NCI-H2081 (cell line): ENCODE measurements at regions not wholly inside any gene's neighbourhood (a gene's known extent, or its start where the extent isn't known, plus 50 kb on each side); places are given as distances from the start of the nearest gene placed in this dataset.
A peak's percentile ranks its signal among the peaks of the same experiment; 100 is the strongest.
"Not testable (repeated sequence)": the region's sequence is repeated elsewhere in the genome, so short reads cannot be mapped to it uniquely, and the experiment has no call there.

Experiments used
- DNase-seq, 2 experiments: peaks; one replicate each; lab custom pipeline; 2025; lab: John Stamatoyannopoulos, UW

DNA sequence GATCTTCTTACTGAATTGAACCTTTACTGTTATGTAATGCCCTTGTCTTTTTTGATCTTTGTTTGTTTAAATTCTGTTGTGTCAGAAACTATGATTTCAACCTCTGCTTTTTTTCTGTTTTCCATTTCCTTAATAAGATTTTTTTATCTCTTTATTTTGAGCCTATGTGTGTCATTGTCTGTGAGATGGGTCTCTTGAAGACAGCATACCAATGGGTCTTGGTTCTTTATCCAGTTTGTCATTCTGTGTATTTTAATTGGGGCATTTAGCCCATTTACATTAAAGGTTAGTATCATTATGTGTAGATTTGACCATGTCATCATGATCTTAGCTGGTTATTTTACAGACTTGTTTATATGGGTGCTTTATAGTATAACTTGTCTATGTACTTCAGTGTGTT is 1803.3 kb downstream of the SLITRK5 start:
- DNase-seq: no peak

DNA sequence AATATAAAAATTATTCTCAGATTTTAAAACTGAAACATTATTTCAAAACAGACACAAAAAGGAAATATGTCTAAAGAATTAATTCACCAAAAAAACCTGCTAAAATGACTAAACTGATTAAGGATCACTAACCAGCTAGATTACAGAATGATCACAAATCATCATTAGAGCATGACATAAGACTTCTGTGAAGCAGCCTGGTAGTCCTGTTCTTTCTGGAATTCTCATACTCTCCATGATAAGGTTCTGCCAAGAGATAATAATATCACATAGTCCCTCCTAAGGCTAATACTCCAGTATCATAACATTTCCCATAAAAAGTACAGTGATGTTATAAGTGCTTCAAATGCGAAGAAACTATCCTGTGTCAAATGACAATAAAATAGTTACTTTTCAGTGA is 1814.9 kb downstream of the SLITRK5 start:
- no peak for DNase-seq

DNA sequence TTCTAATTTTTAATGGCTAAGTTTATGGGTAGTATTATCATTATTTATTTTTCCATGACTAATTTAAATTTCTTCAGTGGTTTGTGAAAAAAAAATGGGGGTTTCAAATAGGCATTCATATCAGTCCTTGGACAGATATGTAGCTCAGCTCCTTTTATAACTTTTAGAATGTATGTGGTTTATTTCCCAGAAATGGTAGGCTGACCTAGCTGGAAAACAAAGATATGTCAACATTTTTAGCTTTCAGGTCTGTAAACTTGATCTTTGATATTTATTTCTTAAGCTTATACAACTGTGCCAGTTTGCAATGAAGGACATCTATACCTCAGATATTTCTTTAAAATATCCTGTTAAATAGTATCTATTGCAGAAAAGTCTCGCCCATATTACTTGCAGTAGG is 1815.5 kb downstream of the SLITRK5 start:
- DNase-seq: no peak

DNA sequence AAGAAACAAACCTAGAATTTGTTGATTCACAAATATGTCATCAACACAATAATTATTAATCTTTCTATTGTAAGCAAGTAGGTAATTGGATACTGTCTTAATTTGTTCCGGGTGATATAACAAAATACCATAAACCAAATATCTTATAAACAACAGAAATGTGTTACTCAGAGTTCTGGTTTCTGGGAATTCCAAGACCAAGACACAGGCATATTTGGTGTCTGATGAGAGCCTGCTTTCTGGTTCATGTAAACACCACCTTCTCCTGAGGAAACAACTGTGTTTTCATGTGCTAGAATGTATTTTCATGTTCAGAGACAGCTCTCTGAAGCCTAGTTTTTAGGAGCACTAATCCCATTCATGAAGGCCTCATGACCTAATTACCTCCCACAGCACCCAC is 1819.5 kb downstream of the SLITRK5 start:
- no peak for DNase-seq

DNA sequence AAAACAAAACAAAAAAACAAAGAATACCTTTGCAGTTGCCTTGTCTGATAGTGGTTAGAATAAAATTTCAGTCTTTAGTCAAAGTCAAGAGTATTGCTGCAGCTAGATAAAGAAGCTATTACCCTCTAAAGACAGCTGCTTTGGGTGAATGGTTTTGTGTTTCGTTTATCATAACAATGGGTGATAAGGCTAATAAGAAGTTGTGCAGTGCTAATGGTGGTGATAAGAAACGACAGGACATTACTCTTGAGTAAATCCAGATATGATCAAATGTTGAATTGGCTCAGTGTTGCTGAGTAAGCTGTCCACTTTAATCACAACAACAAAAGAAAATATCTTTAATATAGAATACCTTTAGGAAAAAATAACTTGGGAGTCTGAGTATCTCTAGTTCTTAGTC is 1825.3 kb downstream of the SLITRK5 start:
- no peak for DNase-seq

DNA sequence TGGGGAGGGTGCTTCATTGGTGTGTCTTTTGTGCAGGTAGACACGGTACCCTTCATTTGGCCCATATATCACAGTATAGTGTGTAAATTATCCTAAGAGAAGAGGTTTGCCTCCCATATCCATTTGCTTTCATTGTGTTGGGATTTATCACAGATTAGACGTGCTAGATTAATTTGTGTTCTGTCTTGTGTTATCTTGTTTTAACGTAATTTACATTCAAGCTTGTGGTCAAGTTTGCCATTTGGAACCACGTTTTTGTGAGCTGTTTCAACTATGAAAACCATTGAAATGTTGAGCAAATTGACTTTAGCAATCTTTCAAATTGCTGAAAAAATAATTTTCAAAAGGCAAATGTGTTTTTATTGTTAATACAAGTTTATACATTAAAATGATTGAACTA is 1826.5 kb downstream of the SLITRK5 start:
- DNase-seq: no peak

DNA sequence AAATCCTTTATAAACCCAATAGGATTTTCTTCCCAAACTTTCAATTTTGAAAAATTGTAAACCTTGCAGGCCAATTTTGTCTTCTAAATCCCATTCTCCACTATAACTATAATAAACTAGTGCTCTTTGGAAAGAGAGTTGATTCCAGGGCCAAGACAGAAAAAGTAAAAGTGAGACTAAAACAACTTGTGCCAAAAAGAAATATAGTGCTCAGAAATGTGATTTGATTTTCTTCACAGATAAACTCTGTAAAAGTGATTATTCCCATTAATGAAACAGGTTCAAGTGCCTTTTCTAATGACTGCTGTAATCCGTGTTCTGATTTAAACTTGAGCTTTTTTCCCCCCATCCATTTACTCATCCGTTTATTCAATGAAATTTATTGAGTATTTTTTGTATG is 1831.1 kb downstream of the SLITRK5 start:
- no peak for DNase-seq

DNA sequence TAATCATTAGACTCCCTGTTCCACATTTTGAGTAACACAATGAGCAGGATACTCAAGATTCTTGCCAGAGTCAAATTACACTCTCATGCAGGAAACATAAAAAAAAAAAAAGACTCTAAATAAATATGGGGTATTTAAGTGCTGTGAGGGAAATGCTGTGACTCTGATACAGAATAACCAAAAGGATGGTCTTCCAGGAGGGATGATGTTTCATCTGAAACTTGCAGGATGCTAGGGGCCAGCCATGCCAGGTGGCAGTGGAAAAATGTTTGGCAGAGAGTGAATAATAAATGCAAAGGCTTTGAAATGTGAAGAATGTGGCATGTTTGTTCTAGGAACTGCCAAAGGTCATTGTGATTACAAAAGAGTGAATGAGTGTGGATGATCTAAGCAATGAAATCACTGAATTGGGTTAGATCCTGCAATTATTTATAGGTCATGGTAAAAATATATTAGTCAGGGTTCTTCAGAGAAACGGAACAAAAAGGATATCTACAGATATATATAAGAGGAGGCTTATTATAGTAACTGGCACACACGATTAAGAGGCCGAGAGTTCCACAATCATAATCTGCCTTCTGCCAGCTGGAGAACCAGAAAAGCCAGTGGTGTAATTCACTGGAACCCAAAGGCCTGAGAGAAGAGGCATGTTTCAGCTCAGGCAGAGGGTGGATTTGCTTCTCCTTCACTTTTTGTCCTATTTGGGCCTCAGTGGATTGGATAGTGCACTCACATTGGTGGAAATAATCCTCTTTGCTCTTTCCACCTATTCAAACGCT is 1832.8 kb upstream of the MIR17HG start:
- DNase-seq: peak in 1 of 2 experiments; percentile 38

DNA sequence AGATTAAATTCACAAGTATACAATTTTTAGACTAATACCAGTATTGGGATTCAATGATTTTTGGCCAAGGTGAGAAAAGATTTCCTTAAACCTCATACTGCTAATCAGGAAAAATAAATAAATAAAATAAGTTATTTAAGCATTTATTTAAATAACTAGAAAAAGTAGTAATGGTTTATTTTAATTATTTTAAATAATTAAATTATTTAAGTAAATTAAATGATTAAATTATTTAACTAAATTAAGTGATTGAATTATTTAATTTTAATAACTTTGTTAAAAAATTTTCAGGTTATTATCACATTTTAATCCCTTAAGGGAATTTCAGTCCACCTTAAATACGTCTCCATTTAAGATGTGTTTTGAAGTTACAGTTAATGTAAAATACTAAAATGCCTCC is 1831.5 kb upstream of the MIR17HG start:
- no peak for DNase-seq

DNA sequence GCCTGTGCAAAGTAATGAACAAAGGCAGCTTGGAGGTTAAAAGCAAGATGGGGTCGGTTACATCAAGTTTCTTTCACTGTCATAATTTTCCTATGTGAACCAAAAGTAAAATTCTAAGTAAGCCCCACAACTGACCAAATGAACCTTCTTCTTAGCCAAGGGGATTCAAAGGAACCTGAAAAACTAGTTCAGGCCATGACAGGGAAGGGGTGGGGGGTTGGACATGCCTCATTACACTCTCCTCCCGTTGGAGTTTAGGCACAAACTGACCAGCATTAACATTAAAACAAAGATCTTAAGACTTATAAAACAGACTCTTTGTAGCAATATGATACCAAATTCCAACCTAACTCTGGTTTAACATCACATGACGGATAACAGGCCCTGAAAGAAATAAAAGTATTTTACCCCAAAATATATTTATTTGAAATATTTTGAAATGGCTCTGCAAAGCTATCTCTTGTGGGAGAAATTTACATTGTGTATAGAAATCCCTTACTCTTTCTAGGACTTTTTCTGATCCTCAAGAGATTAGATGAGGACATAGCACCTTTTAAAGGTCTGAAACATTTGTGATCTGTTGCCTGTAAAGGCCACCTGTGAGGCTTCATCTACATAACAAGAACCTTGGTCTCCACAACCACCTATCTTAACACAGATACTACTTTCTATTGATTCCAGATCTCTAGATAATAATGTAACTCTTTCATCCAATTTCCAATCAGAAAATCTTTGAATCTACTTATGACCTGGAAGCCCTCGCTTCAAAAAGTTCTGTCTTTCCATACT is 1829.0 kb upstream of the MIR17HG start:
- DNase-seq: no peak

DNA sequence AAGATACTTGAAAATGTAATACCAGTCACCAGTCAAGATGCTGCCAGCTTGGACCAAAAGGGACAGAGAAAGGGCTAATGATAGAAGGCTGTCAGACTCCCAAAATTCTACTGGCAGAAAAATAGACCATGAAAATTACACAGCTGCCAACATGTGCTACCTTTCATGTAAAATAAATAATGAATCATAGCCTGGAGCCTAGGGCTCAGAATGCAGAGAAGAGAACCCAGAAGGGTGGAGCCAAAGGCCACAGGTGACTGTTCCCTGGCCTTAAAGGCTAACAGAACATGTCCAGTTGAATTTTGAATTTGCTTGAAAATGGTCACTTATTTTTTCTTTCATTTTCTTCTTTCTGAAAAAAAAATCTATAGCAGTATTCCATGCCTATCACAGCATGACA is 1827.0 kb upstream of the MIR17HG start:
- no peak for DNase-seq

DNA sequence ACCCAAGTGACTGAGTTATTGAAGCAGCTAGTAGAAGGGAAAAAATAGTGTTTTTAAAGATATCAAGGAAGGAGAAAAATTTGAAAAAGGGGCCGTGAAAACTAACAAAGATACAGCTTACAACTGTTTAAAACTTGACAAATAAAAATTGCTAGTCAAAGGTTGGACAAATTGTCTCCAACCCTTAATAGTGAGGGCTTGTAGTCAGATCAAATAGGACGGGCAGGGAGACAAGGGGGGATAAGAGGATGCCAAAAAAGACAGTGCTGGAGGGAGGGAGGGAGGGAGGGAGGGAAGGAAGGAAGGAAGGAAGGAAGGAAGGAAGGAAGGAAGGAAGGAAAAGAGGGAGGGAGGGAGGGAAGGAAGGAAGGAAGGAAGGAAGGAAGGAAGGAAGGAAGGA is 1825.8 kb upstream of the MIR17HG start:
- DNase-seq: not testable (repeated sequence)

DNA sequence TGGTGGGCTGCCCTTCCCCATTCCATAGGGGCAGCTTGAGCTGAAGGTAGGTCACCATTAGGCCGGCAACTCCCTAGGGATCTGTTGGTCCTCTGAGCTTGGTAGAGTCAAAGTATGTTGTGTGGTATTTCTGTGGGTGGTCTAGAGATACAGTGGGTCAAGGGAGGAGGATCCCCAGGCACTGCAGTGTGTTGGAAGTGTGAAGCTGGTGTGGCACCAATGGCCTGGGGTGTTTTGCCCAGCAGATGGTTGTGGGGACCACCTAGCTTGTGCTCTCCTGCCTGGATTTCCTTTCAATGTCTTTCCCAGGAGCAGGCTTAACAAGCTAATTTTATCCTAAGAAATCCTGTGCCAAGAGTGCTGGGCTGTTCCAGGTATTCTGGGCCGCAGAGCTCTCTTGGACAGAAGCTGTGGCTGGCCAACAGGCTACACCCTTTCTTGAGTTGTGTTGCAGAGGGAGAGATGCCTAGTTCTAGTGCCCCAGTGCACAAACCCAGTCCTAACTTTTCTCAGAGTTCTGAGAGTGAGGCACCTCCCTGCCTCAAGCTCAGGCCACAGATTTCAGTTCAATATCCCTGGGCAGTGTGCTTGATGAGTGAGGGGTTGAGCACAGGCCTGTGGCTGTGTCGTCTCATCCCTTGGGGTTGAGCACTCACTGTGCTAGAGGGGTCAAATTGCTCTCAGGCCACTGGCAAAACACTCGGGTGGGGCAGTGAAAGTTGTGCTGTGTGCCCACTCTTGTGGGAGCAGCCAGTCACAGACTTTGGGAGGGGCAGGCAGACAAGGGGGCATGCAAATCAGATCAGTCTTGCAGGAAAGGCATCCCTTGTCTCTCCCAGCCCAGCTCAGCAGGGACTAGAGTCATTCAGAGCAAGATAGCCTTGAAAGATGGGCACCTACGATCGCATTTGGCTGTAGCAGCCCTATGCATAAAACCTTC is 1806.1 kb upstream of the MIR17HG start:
- DNase-seq: no peak

DNA sequence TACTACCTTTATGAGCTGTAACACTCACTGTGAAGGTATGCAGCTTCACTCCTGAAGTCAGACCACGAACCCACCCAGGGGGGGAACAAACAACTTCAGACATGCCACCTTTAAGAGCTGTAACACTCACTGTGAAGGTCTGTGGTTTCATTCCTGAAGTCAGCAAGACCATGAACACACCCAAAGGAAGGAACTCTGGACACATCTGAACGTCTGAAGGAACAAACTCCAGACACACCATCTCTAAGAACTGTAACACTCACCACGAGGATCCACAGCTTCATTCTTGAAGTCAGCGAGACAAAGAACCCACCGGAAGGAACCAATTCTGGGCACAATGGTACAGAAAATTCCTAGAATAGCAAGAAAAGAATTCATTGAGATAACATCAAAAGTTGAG is 1796.5 kb upstream of the MIR17HG start:
- no peak for DNase-seq

DNA sequence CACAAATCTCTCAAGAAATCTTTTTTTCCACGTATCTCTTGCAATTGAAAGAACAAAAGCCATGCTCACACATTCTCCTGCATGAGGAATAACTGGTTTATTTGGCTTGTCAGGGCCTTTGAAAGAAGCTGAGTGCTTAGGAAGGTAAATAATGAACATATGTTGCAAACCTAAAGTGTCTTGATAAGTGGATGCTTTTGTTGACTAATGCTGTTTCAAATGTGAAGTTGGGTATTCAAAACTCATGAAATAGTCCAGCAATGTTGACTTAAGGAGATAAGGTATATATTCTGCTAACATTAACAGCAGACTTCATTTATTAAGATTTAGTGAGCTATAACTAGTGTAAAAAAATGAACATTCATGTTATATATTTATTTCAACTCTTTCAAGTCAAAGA is 1792.7 kb upstream of the MIR17HG start:
- DNase-seq: peak; percentile 1 to 42

DNA sequence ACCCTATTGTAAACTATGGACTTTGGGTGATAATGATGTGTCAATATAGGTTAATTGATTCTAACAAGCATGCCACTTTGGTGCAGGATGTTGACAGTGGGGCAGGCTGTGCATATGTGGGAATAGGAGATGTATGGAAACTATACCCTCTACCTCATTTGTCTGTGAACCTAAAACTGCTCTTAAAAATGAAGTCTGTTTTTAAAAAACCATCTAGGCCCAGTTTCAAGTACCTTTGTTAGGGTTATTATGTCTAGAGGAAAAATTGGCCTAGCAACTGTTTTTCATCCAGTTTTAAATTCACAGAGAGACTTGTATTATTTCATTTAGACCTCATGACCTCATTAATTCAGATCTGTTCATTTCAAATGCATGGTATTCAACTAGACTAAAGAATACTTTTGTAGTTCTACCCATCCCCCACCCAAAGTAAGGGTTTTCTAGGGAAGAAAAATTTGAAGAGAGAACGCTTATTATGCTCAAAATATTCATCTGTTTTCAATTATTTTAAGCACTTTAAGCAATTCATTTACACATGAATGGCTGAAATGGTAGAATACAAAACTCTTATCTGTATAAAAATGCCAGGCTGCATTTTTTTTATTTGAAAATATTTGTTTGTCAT is 1781.9 kb upstream of the MIR17HG start:
- no peak for DNase-seq

DNA sequence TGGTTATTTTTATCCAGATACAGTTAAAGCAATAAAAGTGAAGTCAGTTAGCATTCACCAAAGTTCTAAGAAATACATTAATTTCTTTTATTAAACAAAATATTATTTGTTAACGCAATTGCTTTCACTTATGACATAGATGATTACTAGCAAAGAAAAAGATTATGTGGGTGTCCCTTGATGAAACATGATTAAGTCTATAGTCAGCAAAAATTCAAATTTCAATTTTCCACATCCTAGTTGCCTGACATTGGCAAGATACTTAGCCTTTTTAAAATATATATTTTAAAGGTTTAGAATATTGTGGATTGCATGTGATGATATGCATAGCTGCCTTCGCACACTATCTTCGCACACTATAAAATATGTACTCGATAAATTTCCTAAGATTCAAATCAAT is 1780.5 kb upstream of the MIR17HG start:
- DNase-seq: no peak

DNA sequence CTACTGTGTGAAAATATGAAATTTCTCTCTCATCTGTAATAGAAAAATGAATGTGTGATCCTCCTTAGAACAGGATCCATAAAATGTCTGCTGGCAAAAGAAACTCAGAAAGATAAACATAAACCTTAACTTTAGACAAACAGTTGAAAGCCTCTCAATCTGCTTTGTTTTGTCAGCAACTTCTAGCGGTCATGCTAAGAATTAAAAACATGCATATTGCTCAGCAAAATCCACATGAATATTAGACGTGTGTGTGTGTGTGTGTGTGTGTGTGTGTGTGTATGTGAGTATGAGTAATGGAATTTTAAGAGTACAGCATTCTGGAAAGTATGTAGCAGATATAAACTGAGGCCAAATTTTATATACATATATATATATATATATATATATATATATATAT is 1779.2 kb upstream of the MIR17HG start:
- DNase-seq: no peak

DNA sequence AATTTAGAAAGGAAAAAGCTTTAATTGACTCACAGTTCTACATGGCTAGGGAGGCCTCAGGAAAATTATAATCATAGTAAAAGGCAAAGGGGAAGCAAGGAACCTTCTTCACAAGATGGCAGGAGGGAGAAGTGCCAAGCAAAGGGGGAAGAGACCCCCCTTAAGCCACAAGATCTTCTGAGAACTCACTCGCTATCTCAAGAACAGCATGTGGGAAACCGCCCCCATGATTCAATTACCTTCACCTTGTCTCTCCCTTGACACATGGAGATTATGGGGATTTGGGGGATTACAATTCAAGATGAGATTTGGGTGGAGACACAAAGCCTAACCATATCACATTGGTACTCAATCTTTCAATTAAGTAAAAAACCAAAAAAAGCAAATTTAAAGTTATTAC is 1778.7 kb upstream of the MIR17HG start:
- no peak for DNase-seq

DNA sequence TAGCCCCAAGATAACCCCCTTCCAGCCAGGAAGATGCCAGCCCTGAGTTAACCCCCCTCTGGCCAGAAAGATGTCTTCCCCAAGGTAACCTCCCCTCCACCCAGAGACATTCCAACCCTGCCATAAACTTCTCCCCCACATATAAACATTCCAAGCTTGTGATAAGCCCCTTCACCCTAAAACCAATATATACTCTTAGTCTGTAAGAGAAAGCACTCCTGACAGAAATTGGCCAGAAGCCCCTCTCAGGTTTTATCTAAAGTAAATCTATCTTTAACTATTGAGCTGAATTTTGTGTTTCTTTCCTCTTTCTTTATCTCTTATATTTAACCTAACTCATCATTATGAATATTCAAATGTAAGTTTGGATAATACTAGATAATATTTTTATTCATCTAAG is 1775.8 kb upstream of the MIR17HG start:
- no peak for DNase-seq

DNA sequence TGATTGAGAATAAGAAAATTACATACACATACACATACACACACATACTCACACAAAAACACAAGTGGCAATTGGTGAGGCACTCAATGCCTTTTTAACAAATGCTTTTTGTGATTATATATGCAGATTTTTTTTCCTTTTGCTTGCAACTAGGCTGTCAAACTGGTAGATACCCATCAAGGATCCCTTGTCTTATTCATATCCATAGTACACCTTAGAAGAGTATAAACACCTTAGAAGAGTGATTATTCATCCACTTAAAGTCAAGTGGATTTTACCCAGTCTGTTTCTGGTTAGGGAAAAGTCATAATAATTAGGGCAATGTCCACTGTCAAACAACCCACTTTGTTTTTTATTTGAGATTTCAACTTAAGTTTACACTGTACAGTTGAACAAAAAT is 1773.4 kb upstream of the MIR17HG start:
- DNase-seq: no peak

DNA sequence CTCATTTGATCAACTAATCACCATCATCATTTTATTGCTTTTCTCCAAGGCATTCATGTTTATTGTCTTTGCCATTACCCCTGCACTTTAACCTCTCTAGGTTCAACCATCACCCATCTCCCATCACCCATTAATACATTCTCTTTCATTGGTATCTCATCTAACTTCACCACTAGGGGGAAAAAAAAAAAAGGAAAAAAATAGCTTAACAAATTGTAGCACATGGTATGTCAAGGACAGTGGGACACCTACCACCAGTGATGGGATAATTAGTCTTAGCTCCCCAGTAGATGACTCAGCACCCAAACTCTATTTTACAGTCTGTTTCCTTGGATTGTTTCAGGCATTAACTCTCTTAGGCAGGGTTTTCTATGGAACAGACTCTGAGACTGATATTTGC is 1770.2 kb upstream of the MIR17HG start:
- no peak for DNase-seq
